ENCODE measurements at regions not wholly inside any gene's neighbourhood (a gene's known extent, or its start where the extent isn't known, plus 50 kb on each side); places are given as distances from the start of the nearest gene placed in this dataset.
"Not testable (repeated sequence)": the region's sequence is repeated elsewhere in the genome, so short reads cannot be mapped to it uniquely, and the experiment has no call there.

- no peak for DNase-seq
These were observed 607.2 kb downstream of the EFNA5 start for GRCh38 chr5:107063511-107063910.

- DNase-seq = no peak
These were observed 611.9 kb downstream of the EFNA5 start for GRCh38 chr5:107058803-107059202.

- no peak for DNase-seq
These were observed 612.5 kb downstream of the EFNA5 start for GRCh38 chr5:107058235-107058634.

GRCh38 chr5:107056278-107056677, 614.5 kb downstream of the EFNA5 start:
- DNase-seq = no peak

- no peak for DNase-seq
These were observed 623.7 kb downstream of the EFNA5 start for GRCh38 chr5:107047048-107047447.

- no peak for DNase-seq
These were observed 627.1 kb downstream of the EFNA5 start for GRCh38 chr5:107043665-107044064.

- no peak for DNase-seq
These were observed 629.8 kb downstream of the EFNA5 start for GRCh38 chr5:107040907-107041306.

- DNase-seq = no peak
These were observed 638.1 kb downstream of the EFNA5 start for GRCh38 chr5:107032629-107033028.

- no peak for DNase-seq
These were observed 641.8 kb downstream of the EFNA5 start for GRCh38 chr5:107028938-107029337.

- no peak for DNase-seq
These were observed 644.8 kb downstream of the EFNA5 start for GRCh38 chr5:107025712-107026497.

GRCh38 chr5:107023732-107024131, 647.0 kb downstream of the EFNA5 start:
- no peak for DNase-seq

- no peak for DNase-seq
These were observed 649.2 kb downstream of the EFNA5 start for GRCh38 chr5:107021575-107021974.

GRCh38 chr5:107020626-107021025, 650.1 kb downstream of the EFNA5 start:
- DNase-seq = no peak

- DNase-seq = no peak
These were observed 653.1 kb downstream of the EFNA5 start for GRCh38 chr5:107017616-107018015.

GRCh38 chr5:107012371-107012770, 658.4 kb downstream of the EFNA5 start:
- DNase-seq = no peak

GRCh38 chr5:107011605-107012004, 659.1 kb downstream of the EFNA5 start:
- peak; percentile 63 for DNase-seq

- DNase-seq = no peak
These were observed 660.7 kb downstream of the EFNA5 start for GRCh38 chr5:107010060-107010459.

GRCh38 chr5:107005653-107006052, 665.1 kb downstream of the EFNA5 start:
- no peak for DNase-seq

- DNase-seq = no peak
These were observed 665.6 kb downstream of the EFNA5 start for GRCh38 chr5:107005161-107005560.

GRCh38 chr5:107002115-107002514, 668.6 kb downstream of the EFNA5 start:
- no peak for DNase-seq

GRCh38 chr5:106999506-106999905, 671.2 kb downstream of the EFNA5 start:
- not testable (repeated sequence) for DNase-seq

- DNase-seq = no peak
These were observed 684.7 kb downstream of the EFNA5 start for GRCh38 chr5:106986006-106986405.

GRCh38 chr5:106985174-106985573, 685.6 kb downstream of the EFNA5 start:
- no peak for DNase-seq

- not testable (repeated sequence) for DNase-seq
These were observed 691.6 kb downstream of the EFNA5 start for GRCh38 chr5:106979178-106979577.

- not testable (repeated sequence) for DNase-seq
These were observed 692.1 kb downstream of the EFNA5 start for GRCh38 chr5:106978582-106979165.

Measured in DMS 273 treated with DMSO at 0.1 percent for 48 hours (cell line).